ENCODE measurements at regions not wholly inside any gene's neighbourhood (a gene's known extent, or its start where the extent isn't known, plus 50 kb on each side); places are given as distances from the start of the nearest gene placed in this dataset.

DNA sequence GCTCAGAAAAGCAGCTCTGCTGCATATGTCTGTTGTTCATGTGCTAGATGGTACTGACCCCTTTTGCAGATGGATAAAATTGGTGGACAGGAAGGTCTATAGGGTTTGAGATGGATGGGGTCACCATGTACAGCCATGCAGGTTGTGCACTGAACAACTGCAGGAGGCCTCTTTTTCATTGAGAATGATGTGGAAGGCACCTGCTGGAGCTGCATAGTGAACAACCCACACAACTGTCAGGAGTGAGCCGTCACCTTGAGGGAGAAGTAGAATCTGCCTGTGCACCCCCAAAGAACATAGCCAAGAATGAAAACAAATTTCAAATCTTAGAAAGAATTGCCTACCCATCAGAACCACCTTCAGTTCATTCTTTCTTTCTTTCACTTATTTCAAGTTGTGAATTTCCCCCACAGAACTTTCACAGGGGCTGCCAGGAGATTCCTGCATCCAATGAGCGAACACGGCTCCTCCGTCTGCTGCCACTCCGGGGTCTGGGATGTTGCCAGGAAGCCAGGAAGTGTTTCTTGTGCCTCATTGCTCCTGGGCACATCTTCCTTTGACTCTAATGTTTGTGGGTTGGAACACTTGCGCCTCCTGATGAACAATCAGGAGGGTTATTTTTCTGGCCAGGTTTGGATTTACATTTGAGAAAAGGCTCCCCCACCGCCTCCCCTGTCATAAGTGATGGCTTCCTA is 53.7 kb upstream of the DOCK1 start:
- DNase-seq = no peak

- DNase-seq = no peak
Observed at GRCh38 chr10:126854726-126855495, 50.3 kb upstream of the DOCK1 start.
